ENCODE measurements at regions not wholly inside any gene's neighbourhood (a gene's known extent, or its start where the extent isn't known, plus 50 kb on each side); places are given as distances from the start of the nearest gene placed in this dataset.
A peak's percentile ranks its signal among the peaks of the same experiment; 100 is the strongest.
"Not testable (repeated sequence)": the region's sequence is repeated elsewhere in the genome, so short reads cannot be mapped to it uniquely, and the experiment has no call there.

- peak; percentile 3 for DNase-seq (ENCODE audit: low read depth, low spot score)
Measured at GRCh38 chr3:94374439-94375161, 311.7 kb downstream of the NSUN3 start.

DNA sequence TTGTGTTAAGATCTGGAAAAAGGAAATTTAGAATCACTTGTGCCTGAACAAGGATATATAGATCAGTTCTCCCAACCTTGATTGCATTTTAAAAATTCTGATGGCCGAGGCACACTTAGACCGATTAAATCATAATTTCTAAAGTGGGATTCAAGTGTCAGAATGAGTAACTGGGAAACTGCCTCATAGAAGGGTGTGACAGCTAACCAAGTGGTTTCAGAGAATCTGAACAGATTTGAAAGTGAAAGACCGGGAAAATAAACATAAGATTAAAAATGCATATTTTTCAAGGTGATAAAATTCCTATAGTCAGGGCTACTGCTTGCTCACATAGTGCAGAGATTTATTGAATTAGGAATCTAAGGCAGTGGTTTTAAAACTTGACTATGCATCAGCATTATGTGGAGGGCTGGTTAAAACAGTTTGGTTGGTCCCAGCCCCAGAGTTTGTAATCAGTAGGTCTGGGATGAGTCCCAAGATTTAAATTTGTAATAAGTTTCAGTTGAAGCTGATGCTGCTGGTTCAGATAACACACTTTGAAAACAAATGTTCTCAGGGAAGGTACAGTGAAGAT, 314.3 kb downstream of the NSUN3 start:
- not testable (repeated sequence) for H3K36me3 ChIP-seq (ENCODE audit: insufficient read depth, insufficient read length, low read length); H3K9ac ChIP-seq (ENCODE audit: insufficient read length, low read depth); DNase-seq (ENCODE audit: low read depth, low spot score); H3K27me3 ChIP-seq (ENCODE audit: insufficient read depth, insufficient read length); H3K4me3 ChIP-seq (ENCODE audit: insufficient read length, low read depth); H3K9me3 ChIP-seq (ENCODE audit: insufficient read depth, low read length); H3K4me1 ChIP-seq (ENCODE audit: insufficient read depth, insufficient read length)

More at GRCh38 chr3:94374439-94375161, 311.7 kb downstream of the NSUN3 start:
- no peak overlapping the region for H3K4me3 ChIP-seq (ENCODE audit: insufficient read length, low read depth)
- H3K9me3 ChIP-seq (ENCODE audit: insufficient read depth, low read length), result no peaks in the 10 kb centered on the region; the same call in 1 of the 2 replicates
- H3K9ac ChIP-seq (ENCODE audit: insufficient read length, low read depth), result no peak overlapping the region
- TF ChIP-seq YY1 (IDR thresholded peaks at IDR 0.05; ENCODE audit: insufficient read depth, insufficient read length), result no peak
- no peak for TF ChIP-seq ZNF274 (IDR thresholded peaks at IDR 0.05; ENCODE audit: low read depth, low read length)
- TF ChIP-seq SUZ12 (IDR thresholded peaks at IDR 0.05; ENCODE audit: extremely low read depth, insufficient read depth, insufficient read length), result no peak
- H3K27me3 ChIP-seq (ENCODE audit: insufficient read depth, insufficient read length), result no peaks in the 10 kb centered on the region
- no peaks in the 10 kb centered on the region for H3K36me3 ChIP-seq (ENCODE audit: insufficient read depth, insufficient read length, low read length)
- no peaks in the 10 kb centered on the region for H3K4me1 ChIP-seq (ENCODE audit: insufficient read depth, insufficient read length)

DNA sequence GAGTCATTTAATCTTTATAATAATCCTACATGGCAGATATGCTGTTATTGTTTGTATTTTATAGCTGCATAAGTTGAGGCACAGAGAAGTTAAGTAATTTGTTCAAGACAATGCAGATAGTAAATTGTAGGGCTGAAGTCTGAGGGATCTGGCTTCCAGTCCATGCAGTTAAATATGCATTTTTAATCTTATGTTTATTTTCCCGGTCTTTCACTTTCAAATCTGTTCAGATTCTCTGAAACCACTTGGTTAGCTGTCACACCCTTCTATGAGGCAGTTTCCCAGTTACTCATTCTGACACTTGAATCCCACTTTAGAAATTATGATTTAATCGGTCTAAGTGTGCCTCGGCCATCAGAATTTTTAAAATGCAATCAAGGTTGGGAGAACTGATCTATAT, 315.0 kb downstream of the NSUN3 start:
- not testable (repeated sequence) for H3K27me3 ChIP-seq (ENCODE audit: insufficient read depth, insufficient read length); DNase-seq (ENCODE audit: low read depth, low spot score)

GRCh38 chr3:94378322-94378721, 315.5 kb downstream of the NSUN3 start:
- no peak overlapping the region for H3K9ac ChIP-seq (ENCODE audit: insufficient read length, low read depth)
- DNase-seq (ENCODE audit: low read depth, low spot score), result no peak
- H3K27me3 ChIP-seq (ENCODE audit: insufficient read depth, insufficient read length), result no peaks in the 10 kb centered on the region
- H3K4me3 ChIP-seq (ENCODE audit: insufficient read length, low read depth), result no peak overlapping the region
- H3K36me3 ChIP-seq (ENCODE audit: insufficient read depth, insufficient read length, low read length), result no peaks in the 10 kb centered on the region
- TF ChIP-seq ZNF274 (IDR thresholded peaks at IDR 0.05; ENCODE audit: low read depth, low read length) (no peak), YY1 (IDR thresholded peaks at IDR 0.05; ENCODE audit: insufficient read depth, insufficient read length) (no peak), SUZ12 (IDR thresholded peaks at IDR 0.05; ENCODE audit: extremely low read depth, insufficient read depth, insufficient read length) (no peak)
- no peaks in the 10 kb centered on the region for H3K9me3 ChIP-seq (ENCODE audit: insufficient read depth, low read length)
- no peaks in the 10 kb centered on the region for H3K4me1 ChIP-seq (ENCODE audit: insufficient read depth, insufficient read length)

More for the DNA sequence above, 315.0 kb downstream of the NSUN3 start:
- H3K4me1 ChIP-seq (ENCODE audit: insufficient read depth, insufficient read length); H3K9ac ChIP-seq (ENCODE audit: insufficient read length, low read depth); H3K4me3 ChIP-seq (ENCODE audit: insufficient read length, low read depth); H3K9me3 ChIP-seq (ENCODE audit: insufficient read depth, low read length); H3K36me3 ChIP-seq (ENCODE audit: insufficient read depth, insufficient read length, low read length): not testable (repeated sequence)

DNA sequence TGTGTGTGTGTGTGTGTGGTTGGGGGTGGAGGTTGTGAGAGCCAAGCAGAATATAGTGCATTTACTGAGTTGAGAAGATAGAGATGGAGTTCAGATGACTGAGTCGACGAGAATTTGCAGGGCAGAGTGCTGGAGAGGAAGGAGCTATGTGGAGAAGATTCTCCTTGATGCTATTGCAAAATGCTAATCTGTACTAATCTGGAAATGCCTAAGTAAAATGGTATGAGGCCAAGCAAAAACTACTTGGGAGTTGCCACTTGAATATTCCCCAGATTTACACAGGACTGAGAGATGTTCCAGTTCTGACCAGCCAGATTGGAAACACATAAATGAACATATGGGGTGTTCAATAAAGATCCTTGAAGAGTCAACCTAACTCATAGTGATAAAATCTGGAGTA, 316.4 kb downstream of the NSUN3 start:
- no peaks in the 10 kb centered on the region for H3K4me1 ChIP-seq (ENCODE audit: insufficient read depth, insufficient read length)
- no peaks in the 10 kb centered on the region for H3K9me3 ChIP-seq (ENCODE audit: insufficient read depth, low read length)
- TF ChIP-seq SUZ12 (IDR thresholded peaks at IDR 0.05; ENCODE audit: extremely low read depth, insufficient read depth, insufficient read length) (no peak), ZNF274 (IDR thresholded peaks at IDR 0.05; ENCODE audit: low read depth, low read length) (no peak), YY1 (IDR thresholded peaks at IDR 0.05; ENCODE audit: insufficient read depth, insufficient read length) (no peak)
- no peak overlapping the region for H3K4me3 ChIP-seq (ENCODE audit: insufficient read length, low read depth)
- no peaks in the 10 kb centered on the region for H3K27me3 ChIP-seq (ENCODE audit: insufficient read depth, insufficient read length)
- no peak overlapping the region for H3K9ac ChIP-seq (ENCODE audit: insufficient read length, low read depth)
- no peak for DNase-seq (ENCODE audit: low read depth, low spot score)
- no peaks in the 10 kb centered on the region for H3K36me3 ChIP-seq (ENCODE audit: insufficient read depth, insufficient read length, low read length)

GRCh38 chr3:94394885-94395284, 332.0 kb downstream of the NSUN3 start:
- TF ChIP-seq SUZ12 (IDR thresholded peaks at IDR 0.05; ENCODE audit: extremely low read depth, insufficient read depth, insufficient read length) (no peak), ZNF274 (IDR thresholded peaks at IDR 0.05; ENCODE audit: low read depth, low read length) (no peak), YY1 (IDR thresholded peaks at IDR 0.05; ENCODE audit: insufficient read depth, insufficient read length) (no peak)
- no peaks in the 10 kb centered on the region for H3K4me1 ChIP-seq (ENCODE audit: insufficient read depth, insufficient read length)
- no peak overlapping the region for H3K9ac ChIP-seq (ENCODE audit: insufficient read length, low read depth)
- DNase-seq (ENCODE audit: low read depth, low spot score), result no peak
- H3K4me3 ChIP-seq (ENCODE audit: insufficient read length, low read depth), result no peak overlapping the region
- H3K36me3 ChIP-seq (ENCODE audit: insufficient read depth, insufficient read length, low read length), result no peaks in the 10 kb centered on the region
- H3K27me3 ChIP-seq (ENCODE audit: insufficient read depth, insufficient read length), result no peaks in the 10 kb centered on the region
- no peaks in the 10 kb centered on the region for H3K9me3 ChIP-seq (ENCODE audit: insufficient read depth, low read length)

DNA sequence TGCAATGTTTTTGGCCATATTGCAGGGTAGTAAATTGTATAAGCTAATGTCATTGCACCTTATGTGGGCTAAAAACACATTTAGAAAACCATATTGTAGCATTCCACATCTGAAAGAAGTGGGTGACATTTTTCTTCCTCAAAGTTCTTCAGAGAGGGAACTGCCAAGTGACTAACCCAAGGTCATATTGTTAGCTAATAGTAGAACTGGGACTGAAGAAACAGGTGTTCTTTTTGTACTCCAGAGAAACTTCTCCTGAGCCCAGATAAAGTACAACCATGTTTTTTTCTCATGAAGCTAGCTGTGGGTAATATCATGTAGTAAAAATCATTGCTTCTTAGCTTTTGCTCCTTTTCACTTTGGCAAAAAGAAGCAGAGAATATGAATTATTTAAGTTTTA, 333.0 kb downstream of the NSUN3 start:
- H3K9ac ChIP-seq (ENCODE audit: insufficient read length, low read depth), result no peak overlapping the region
- H3K27me3 ChIP-seq (ENCODE audit: insufficient read depth, insufficient read length), result no peaks in the 10 kb centered on the region
- no peaks in the 10 kb centered on the region for H3K36me3 ChIP-seq (ENCODE audit: insufficient read depth, insufficient read length, low read length)
- no peaks in the 10 kb centered on the region for H3K9me3 ChIP-seq (ENCODE audit: insufficient read depth, low read length)
- H3K4me3 ChIP-seq (ENCODE audit: insufficient read length, low read depth), result no peak overlapping the region
- TF ChIP-seq YY1 (IDR thresholded peaks at IDR 0.05; ENCODE audit: insufficient read depth, insufficient read length) (no peak), SUZ12 (IDR thresholded peaks at IDR 0.05; ENCODE audit: extremely low read depth, insufficient read depth, insufficient read length) (no peak), ZNF274 (IDR thresholded peaks at IDR 0.05; ENCODE audit: low read depth, low read length) (no peak)
- no peak for DNase-seq (ENCODE audit: low read depth, low spot score)
- no peaks in the 10 kb centered on the region for H3K4me1 ChIP-seq (ENCODE audit: insufficient read depth, insufficient read length)
